ENCODE measurements at regions not wholly inside any gene's neighbourhood (a gene's known extent, or its start where the extent isn't known, plus 50 kb on each side); places are given as distances from the start of the nearest gene placed in this dataset.

DNA sequence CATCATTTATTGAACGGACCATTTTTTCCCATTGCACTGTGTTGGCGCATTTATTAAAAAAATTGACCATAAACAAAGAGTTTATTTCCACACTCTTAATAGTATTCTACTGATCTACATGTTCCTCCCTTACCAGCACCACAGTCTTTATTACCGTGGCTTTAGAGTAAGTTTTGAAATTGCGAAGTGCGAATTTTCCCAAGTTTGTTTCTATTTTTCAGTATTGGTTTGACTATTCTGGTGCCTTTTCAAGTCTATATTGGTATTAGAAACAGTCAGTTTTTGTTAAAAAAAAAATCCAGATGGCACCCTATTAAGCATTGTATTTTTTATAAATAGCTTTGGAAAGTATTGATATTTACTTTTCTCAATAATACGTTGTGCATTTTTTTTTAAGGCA lies 795.1 kb upstream of the HS6ST1 start:
- no peak for DNase-seq

- DNase-seq = no peak
These were observed 798.8 kb upstream of the HS6ST1 start for GRCh38 chr2:129117434-129117833.

GRCh38 chr2:129118296-129118695 lies 799.6 kb upstream of the HS6ST1 start:
- DNase-seq = no peak

DNA sequence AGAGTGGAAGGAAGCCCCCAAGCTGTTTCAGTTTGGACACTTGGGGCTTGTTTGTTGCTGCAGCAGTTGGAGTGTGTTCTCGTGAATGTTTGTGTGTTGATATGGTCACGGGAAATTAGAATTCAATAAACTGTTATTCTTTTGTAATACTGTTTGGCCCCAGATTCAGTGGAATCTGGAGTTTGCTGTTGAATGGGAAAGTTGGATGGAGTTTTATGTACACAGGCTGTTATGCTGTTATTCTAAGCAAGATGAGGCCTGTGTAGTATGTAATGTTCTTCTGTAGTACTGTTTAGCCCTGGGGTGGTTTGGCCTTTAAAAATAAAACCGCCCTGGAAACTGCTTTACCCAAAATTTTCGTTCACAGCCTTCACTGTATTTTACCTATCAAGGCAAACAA lies 810.4 kb upstream of the HS6ST1 start:
- no peak for DNase-seq

DNA sequence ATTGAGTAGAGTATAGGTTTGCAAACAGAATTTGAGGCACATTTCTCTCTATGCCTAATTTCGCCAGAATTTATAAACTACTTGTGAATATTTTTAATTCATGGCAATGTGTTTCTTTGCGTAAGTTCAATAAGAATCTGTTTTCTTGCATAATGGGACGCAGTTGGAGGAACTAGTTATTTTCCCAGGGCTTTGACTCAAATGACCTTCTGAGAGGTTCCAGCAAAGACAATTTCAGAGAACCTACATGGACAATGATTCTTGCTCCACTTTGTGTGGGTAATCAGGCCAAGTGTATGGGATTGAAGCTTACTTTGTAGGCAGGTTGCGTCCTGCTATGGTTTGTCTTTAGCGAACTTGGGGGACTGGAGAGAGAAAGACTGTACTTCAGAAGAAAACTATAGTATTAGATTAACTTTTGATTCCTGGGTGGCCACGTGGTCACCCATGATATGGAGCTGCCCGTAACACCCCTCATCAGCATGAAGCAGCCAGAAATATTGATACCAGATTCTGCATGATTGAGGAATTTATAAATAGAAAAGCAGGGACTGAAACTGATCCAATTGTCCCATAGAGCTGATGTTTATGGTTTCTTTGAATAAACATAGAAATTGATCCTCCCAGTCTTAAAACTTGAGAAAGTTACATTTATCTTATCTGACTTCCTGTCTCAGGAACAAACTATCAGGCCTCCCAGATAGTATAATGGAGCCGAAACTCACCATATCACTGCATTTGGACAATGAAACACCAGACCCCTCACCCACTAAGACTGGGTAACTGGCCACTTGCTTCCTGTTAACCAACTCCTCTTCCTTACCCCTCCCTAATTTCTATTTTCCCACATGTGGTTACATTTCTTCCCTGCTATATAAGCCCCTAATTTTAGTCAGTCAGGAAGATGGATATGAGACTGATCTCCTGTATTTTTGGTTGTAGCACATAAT lies 815.3 kb upstream of the HS6ST1 start:
- DNase-seq = no peak

- DNase-seq = no peak
These were observed 816.3 kb upstream of the HS6ST1 start for GRCh38 chr2:129135017-129135416.

DNA sequence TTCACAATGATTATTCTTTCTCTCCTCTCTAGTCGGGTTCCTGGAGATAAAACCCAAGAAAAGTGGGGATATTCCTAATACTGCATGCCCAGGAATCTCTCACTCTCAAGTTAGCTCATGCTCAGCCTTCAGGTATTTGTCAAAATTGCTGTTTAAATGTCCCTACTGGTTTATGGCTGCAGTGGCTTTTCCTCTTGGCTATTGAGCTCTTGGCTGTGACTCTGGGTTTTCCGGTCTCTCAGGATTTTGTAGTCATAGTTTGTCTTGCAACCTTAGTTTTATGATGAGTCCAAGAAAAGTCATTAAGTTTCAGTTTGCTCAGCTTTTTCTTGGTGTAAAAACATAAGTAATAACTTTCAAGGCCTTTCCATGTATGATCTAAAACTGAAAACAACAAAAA lies 820.7 kb upstream of the HS6ST1 start:
- DNase-seq = no peak

DNA sequence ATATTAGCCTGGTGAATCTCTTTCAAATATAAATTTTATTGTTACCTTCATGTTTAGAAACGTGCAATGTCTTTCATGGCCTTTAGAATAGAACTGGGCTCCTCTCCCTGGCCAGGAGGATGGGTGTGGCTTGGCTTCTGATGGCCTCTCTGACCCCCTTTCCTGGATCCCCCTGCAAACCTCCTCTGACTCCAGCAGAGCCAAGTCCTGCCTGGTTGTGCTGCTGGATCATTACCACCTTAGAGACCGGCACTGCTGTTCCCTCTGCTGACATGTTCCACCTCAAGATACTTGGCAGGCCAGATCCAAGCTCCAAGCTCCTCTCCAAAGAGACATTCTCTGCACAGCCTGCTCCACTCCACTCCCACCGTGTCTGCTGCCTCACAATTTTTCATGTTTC lies 823.8 kb upstream of the HS6ST1 start:
- DNase-seq = no peak

GRCh38 chr2:129144082-129144791 lies 825.6 kb upstream of the HS6ST1 start:
- no peak for DNase-seq

DNA sequence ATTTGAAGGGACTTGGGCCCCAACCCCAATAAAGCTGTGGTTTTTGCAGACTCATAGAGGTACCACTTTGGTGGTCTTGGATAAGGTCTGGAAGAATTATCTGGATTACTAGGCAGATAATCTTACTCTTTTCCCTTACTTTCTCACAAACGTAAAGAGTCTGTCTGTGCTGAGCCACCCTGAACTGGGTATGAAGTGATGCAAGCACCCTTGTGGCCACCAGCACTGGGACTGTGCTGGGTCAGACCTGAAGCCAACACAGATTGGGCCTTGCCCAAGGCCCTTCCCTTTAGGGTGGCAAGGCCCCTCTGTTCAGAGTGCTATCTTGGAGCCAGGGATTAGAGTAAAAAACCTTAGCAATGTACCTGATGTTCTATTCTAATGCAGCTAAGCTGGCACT lies 827.0 kb upstream of the RAB6C start:
- DNase-seq = no peak

DNA sequence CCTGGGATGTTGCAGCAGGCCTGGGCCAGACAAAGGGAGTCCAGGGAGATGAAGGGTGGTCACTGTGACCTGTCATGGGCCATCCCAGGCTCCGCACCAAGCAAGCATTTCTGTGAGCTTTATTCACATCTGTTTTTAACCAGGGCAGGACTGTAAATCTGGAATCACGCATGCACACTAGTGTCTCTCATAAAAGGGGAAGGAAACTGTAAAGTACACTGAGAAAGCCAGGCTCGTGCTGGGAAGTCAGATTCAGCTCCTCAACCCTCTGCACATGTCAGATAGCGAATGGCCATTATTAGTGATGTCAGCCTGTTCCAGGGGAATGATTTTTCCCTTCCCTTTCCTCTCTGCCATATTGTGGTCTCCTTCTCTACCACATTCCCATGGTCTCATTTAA lies 818.6 kb upstream of the RAB6C start:
- DNase-seq = no peak

DNA sequence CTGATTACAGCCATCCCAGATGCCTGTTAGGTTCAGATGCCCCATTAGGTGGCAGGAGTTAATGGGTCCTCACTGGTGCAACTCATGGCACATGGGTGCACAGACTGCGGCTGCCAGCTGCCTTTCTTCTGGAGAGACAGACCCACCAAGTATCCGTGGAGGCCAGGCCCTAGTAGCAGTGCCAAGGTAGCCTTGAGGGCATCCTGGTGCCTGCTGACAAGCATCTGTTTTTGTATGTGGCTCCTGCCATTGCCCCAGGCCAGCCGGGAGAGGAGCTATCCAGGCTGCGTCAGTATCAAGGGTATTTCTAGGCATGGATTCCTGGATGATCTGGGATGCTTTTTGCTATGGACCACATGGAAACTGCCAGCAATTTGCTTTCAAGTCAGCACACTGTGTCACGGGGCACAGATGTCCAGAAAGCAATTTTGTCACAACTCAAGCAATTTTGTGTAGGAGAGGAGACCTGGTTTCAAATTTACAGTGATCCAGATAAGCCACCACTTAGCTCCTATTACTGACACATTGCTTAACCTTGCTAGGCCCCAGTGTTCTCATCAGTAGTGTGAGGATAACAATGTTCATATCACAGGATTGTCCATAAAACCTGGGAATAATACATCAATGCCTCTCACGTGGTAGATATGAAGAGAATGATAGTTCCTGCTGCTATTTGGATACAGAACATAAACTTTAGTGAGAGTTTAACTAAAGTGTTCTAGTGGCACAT lies 815.1 kb upstream of the RAB6C start:
- no peak for DNase-seq

DNA sequence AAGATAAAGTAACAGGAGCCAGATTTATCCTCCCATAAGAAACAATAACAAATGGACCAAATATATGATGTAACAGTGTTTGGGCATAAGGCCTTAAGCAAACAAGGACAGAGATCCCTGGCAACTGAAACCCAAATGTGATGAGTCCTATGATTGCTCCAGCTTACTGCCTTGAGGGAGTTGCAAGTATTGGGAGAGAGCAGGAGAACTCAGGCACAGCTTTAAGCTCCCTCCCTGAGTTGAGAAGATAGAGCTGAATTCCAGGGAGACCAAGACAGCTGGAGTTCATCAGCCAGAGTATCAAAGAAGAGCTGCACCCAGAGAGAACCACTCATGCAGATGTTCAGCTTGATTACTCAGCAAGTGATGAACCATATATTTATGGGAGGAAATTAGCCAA lies 814.5 kb upstream of the RAB6C start:
- no peak for DNase-seq

DNA sequence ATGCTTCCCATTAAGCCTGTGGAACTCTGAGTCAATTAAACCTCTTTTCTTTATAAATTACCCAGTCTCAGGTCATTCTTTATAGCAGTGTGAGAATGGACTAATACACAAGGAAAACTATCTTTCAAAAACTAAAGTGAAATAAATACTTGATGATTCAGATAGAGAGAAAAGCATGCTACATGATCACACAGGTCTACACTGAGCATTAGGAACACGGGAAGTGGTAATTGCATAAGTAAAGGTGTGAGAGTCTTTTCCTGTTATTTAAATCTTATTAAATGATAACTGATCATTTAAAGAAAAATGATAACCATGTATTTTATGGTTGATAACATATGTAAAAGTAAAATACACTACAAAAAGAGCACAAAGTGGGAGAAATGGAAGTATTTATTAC lies 812.0 kb upstream of the RAB6C start:
- no peak for DNase-seq

DNA sequence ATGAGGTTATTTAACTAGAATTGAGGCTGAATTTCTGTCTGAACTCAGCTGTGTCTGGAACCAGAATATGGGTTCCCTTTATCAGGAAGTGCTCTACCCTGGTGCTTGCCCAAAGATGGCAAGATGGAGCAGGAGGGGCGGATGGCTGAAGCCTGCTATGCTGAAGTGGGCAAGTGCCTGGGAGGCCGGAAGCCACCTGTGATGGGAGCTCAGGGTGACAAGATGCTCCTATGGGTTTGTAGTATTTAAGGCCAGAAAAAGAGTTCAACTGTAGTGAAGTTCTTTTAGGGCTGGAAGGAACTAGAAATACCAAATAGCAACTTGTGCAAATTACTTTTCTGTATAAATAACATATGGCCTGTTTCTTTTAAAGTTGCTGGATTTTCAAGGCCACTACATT lies 808.9 kb upstream of the RAB6C start:
- DNase-seq = no peak

- no peak for DNase-seq
These were observed 805.3 kb upstream of the RAB6C start for GRCh38 chr2:129174143-129174542.

GRCh38 chr2:129175051-129175450 lies 804.4 kb upstream of the RAB6C start:
- no peak for DNase-seq

- no peak for DNase-seq
These were observed 803.1 kb upstream of the RAB6C start for GRCh38 chr2:129176375-129176774.

GRCh38 chr2:129178356-129178755 lies 801.1 kb upstream of the RAB6C start:
- DNase-seq = peak; percentile 7

DNA sequence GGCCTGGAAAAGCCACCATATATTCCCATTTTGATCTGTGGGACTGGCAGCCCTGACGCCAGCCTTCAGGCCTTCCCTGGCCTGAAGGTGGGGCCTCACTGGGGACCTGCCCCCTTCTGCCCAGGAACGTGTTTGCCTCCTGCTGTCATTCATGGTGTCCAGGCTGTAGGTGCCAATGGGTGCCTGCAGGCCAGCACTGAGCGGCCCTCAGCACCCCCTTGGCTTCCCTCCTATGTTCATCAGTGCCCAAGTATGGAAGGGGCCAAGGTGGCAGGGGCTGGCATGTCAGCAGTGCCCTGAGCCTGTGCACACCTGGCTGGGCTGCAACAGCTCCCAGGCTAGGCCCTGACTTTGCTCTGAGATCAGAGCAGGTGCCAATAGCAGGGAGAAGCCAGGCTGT lies 800.3 kb upstream of the RAB6C start:
- peak; percentile 26 for DNase-seq

DNA sequence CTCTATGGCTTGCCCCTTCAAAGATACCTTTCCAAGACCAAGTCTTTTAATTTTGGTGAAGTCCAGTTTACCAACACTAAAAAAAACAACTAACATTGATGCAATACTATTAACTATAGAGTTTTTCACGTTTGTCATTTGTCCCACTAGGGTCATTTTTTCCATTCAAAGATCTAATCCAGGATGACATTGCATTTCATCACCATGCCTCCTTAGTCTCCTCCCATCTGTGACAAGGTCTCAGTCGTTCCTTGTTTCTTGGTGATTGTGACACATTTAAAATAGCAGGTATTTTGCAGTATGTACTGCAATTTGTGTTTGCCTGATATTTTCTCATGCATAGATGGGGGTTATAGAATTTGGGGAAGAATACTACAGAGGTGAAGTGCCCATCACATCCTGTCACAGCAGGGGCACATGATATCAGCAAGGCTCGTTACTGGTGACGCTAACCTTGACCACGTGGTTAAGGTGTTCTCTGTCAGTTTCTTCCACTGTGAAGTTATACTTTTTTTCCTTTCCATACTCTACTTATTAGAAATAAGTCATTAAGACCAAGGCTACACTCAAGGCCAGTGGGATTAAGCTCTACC lies 799.2 kb upstream of the RAB6C start:
- DNase-seq = no peak

- DNase-seq = no peak
These were observed 798.0 kb upstream of the RAB6C start for GRCh38 chr2:129181433-129181832.

- no peak for DNase-seq
These were observed 797.5 kb upstream of the RAB6C start for GRCh38 chr2:129181963-129182362.

Data from activated CD8-positive, alpha-beta memory T cell treated with anti-CD3 and anti-CD28 coated beads for 24 hours (primary cell).